Globus pallidus (tissue), 1 donor: ENCODE measurements at regions not wholly inside any gene's neighbourhood (a gene's known extent, or its start where the extent isn't known, plus 50 kb on each side); places are given as distances from the start of the nearest gene placed in this dataset.
"Not testable (repeated sequence)": the region's sequence is repeated elsewhere in the genome, so short reads cannot be mapped to it uniquely, and the experiment has no call there.

Experiments used
- DNase-seq: peaks from one replicate; pipeline ENCODE4 v3.0.0-alpha.2; 2015; ENCODE audit warnings: low spot score

GRCh38 chr3:103791786-103792515, 1357.1 kb downstream of the ZPLD1 start:
- DNase-seq: no peak

- DNase-seq: no peak
These were observed 1359.8 kb downstream of the ZPLD1 start for GRCh38 chr3:103794656-103795055.

- no peak for DNase-seq
These were observed 1361.3 kb downstream of the ZPLD1 start for GRCh38 chr3:103796068-103796467.

- no peak for DNase-seq
These were observed 1369.0 kb downstream of the ZPLD1 start for GRCh38 chr3:103803787-103804186.

GRCh38 chr3:103810167-103810566, 1375.4 kb downstream of the ZPLD1 start:
- no peak for DNase-seq

- no peak for DNase-seq
These were observed 1379.1 kb downstream of the ZPLD1 start for GRCh38 chr3:103813955-103814354.

- no peak for DNase-seq
These were observed 1383.6 kb downstream of the ZPLD1 start for GRCh38 chr3:103818398-103818797.

- no peak for DNase-seq
These were observed 1384.0 kb downstream of the ZPLD1 start for GRCh38 chr3:103818800-103819199.

- no peak for DNase-seq
These were observed 1390.8 kb downstream of the ZPLD1 start for GRCh38 chr3:103825586-103825985.

GRCh38 chr3:103829723-103830326, 1395.0 kb downstream of the ZPLD1 start:
- DNase-seq: no peak

- DNase-seq: peak; percentile 2
These were observed 1412.6 kb downstream of the ZPLD1 start for GRCh38 chr3:103847081-103848062.

- DNase-seq: no peak
These were observed 1417.0 kb downstream of the ZPLD1 start for GRCh38 chr3:103851793-103852192.

GRCh38 chr3:103862415-103862814, 1427.6 kb downstream of the ZPLD1 start:
- DNase-seq: no peak

- DNase-seq: no peak
These were observed 1428.6 kb downstream of the ZPLD1 start for GRCh38 chr3:103863381-103863780.

GRCh38 chr3:103866113-103866512, 1431.3 kb downstream of the ZPLD1 start:
- no peak for DNase-seq

- no peak for DNase-seq
These were observed 1438.2 kb downstream of the ZPLD1 start for GRCh38 chr3:103873021-103873420.

GRCh38 chr3:103873897-103874545, 1439.2 kb downstream of the ZPLD1 start:
- no peak for DNase-seq

GRCh38 chr3:103881809-103882208, 1447.0 kb downstream of the ZPLD1 start:
- DNase-seq: not testable (repeated sequence)

- no peak for DNase-seq
These were observed 1454.9 kb downstream of the ZPLD1 start for GRCh38 chr3:103889675-103890074.

GRCh38 chr3:103894162-103894822, 1459.5 kb downstream of the ZPLD1 start:
- no peak for DNase-seq

- DNase-seq: no peak
These were observed 1464.5 kb downstream of the ZPLD1 start for GRCh38 chr3:103899328-103899727.

- DNase-seq: no peak
These were observed 1461.7 kb upstream of the ALCAM start for GRCh38 chr3:103904991-103905390.
